GM12873 (cell line): ENCODE measurements at regions not wholly inside any gene's neighbourhood (a gene's known extent, or its start where the extent isn't known, plus 50 kb on each side); places are given as distances from the start of the nearest gene placed in this dataset.

Source experiments
- TF ChIP-seq, protein P1 (sequence below): IDR thresholded peaks from 2 replicates; pipeline ENCODE4 v1.5.1; 2012; ENCODE audit warnings: low read depth, mild to moderate bottlenecking, moderate library complexity, low read length, control low read depth; ENCODE audit not compliant: insufficient read depth; ENCODE audit errors: missing control alignments

- TF ChIP-seq, protein P1, sequence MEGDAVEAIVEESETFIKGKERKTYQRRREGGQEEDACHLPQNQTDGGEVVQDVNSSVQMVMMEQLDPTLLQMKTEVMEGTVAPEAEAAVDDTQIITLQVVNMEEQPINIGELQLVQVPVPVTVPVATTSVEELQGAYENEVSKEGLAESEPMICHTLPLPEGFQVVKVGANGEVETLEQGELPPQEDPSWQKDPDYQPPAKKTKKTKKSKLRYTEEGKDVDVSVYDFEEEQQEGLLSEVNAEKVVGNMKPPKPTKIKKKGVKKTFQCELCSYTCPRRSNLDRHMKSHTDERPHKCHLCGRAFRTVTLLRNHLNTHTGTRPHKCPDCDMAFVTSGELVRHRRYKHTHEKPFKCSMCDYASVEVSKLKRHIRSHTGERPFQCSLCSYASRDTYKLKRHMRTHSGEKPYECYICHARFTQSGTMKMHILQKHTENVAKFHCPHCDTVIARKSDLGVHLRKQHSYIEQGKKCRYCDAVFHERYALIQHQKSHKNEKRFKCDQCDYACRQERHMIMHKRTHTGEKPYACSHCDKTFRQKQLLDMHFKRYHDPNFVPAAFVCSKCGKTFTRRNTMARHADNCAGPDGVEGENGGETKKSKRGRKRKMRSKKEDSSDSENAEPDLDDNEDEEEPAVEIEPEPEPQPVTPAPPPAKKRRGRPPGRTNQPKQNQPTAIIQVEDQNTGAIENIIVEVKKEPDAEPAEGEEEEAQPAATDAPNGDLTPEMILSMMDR, result no peak
Measured at GRCh38 chr12:84789184-84789583, 123.4 kb downstream of the SLC6A15 start.

DNA sequence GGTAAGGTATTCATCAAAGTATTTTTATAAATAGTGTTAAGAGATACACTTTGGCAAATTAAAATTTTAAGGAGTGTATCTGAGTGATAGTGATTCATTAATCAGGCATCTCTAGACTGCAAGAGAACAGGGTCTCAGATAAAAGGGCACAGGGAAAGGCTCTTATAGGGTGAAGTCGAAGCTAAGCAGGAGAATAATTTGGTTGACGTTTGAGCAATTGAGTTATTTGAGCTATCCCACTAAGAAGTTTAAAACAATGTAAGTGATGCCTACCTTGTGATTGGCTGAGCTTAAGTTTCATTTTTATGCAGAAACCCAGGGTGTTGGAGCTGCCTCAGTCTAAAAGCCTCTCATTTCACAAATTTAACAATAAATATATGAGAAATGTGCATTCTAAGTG, 125.3 kb downstream of the SLC6A15 start:
- TF ChIP-seq, protein P1, result no peak

GRCh38 chr12:84786622-84787021, 126.0 kb downstream of the SLC6A15 start:
- TF ChIP-seq, protein P1, result no peak

DNA sequence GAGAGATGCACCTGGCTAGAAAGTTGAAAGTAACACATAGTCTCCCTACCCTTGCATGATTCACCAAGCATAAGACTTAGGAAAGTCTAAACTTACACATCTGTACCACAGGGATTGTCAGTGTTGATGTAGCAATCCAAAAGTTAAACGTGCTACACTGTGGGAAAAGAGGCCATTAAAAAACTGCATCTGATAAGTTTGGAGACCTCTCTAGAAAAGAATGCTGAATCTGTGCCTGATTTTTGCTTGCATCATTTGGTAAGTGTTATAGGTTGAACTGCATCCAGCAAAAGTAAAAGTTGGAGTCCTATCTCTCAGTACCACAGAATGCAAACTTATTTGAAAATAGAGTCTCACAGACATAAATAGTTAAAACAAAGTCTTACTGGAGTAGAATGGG, 126.6 kb downstream of the SLC6A15 start:
- TF ChIP-seq, protein P1, result no peak

DNA sequence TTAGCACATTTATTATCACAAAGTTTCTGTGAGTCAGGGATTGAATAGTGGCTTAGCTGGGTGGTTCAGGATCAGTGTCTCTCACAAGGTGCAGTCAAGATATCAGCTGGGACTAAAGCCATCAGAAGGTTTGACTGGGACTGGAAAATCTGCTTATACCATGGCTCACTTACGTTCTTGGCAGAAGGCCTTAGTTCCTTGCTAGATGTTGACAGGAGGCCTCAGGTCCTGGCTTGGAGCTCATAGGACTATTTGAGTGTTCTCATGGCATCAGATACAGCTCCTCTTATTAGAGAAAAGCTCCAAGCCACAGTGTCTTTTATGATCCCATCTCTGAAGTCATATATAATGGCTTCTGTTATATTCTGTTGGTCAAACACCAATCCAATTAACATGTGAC, 127.3 kb downstream of the SLC6A15 start:
- TF ChIP-seq, protein P1, result no peak

GRCh38 chr12:84779169-84779568, 133.4 kb downstream of the SLC6A15 start:
- TF ChIP-seq, protein P1, result no peak

DNA sequence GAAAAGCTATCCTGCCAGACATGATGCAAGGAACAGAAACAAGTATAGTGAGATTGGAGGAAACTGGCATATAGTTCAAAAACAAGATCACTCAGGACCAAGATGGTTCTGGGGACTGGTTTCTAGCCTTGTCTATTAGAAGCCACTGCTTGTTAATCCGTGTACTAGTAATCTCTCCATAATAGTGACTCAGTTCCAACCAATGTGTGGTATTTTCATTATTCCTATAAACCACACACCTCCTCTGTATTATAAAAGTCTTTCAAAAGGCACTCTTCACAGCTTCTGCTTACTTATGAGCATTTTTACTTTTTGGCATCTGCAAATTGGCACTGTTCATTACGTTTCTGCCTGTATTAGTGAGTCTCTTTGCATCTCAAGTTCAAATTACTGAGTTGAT, 140.3 kb downstream of the SLC6A15 start:
- TF ChIP-seq, protein P1, result no peak

GRCh38 chr12:84767079-84767478, 145.5 kb downstream of the SLC6A15 start:
- TF ChIP-seq, protein P1, result no peak
